ENCODE measurements at regions not wholly inside any gene's neighbourhood (a gene's known extent, or its start where the extent isn't known, plus 50 kb on each side); places are given as distances from the start of the nearest gene placed in this dataset.

DNA sequence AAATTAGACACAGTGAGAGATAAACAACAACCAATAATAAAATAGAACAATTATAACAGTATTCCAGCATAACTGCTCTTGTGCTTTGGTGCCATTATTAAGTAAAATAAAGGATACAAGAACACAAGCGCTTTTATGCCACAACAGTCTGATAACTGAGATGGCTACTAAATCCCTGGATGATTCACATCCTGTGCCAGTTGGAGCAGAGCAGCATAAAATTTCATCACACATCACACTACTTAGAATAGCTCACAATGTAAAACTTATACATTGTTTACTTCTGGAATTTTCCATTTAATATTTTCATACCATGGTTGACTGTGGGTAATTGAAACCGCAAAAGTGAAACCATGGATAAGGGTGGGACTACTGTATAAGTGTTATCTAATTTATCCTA is 399.9 kb upstream of the CNKSR2 start:
- H3K4me1 ChIP-seq: no peaks in the 10 kb centered on the region
- no peaks in the 10 kb centered on the region for H3K9me3 ChIP-seq
- no peaks in the 10 kb centered on the region for H3K27me3 ChIP-seq (replicated peaks in 1 of 7)
- H3K36me3 ChIP-seq: no peaks in the 10 kb centered on the region
- 76 to 96% (median 93%) methylated on average over 2 of the region's 2 CpGs for WGBS, 5 donors
- no peak for DNase-seq
- no peak overlapping the region for H3K4me3 ChIP-seq
- H3K27ac ChIP-seq: no peak overlapping the region
- TF ChIP-seq POLR2AphosphoS5 (IDR thresholded peaks at IDR 0.05) (no peak), POLR2A (IDR thresholded peaks at IDR 0.05) (no peak)
- TF ChIP-seq, protein P1, sequence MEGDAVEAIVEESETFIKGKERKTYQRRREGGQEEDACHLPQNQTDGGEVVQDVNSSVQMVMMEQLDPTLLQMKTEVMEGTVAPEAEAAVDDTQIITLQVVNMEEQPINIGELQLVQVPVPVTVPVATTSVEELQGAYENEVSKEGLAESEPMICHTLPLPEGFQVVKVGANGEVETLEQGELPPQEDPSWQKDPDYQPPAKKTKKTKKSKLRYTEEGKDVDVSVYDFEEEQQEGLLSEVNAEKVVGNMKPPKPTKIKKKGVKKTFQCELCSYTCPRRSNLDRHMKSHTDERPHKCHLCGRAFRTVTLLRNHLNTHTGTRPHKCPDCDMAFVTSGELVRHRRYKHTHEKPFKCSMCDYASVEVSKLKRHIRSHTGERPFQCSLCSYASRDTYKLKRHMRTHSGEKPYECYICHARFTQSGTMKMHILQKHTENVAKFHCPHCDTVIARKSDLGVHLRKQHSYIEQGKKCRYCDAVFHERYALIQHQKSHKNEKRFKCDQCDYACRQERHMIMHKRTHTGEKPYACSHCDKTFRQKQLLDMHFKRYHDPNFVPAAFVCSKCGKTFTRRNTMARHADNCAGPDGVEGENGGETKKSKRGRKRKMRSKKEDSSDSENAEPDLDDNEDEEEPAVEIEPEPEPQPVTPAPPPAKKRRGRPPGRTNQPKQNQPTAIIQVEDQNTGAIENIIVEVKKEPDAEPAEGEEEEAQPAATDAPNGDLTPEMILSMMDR (IDR thresholded peaks at IDR 0.05 in 8 of 11, conservative IDR thresholded peaks at IDR 0.05 in 3 of 11): no peak
- intact Hi-C loops (cut with DNase I; ENCODE audit: low total_unique reads): no loop called here

DNA sequence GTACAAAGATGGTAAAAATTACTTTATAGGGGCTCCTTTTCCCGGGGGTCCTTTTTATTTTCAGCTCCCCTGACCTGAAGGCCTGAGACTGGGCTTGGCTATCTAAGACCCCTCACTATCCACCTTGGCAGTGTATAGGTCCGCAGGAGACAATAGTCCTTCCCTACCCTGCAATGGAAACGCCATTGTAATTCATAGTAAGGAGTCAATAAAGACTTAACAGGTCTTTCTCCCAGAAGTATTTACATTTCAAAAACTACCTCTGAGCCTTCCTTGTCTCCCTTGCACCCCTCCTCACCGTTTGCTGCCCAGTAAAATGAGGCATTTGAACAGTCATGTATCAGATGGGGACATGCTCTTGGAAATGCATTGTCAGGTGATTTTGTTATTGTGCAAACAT is 401.2 kb upstream of the CNKSR2 start:
- Histone ChIP-seq H3K4me1 (no peaks in the 10 kb centered on the region), H3K9me3 (no peaks in the 10 kb centered on the region), H3K27me3 (replicated peaks in 1 of 7) (no peaks in the 10 kb centered on the region), H3K4me3 (no peak overlapping the region), H3K36me3 (no peaks in the 10 kb centered on the region), H3K27ac (no peak overlapping the region)
- TF ChIP-seq, protein P1 (IDR thresholded peaks at IDR 0.05 in 8 of 11, conservative IDR thresholded peaks at IDR 0.05 in 3 of 11): no peak
- no peak for TF ChIP-seq POLR2A (IDR thresholded peaks at IDR 0.05)
- 33 to 59% (median 41%) methylated on average over 4 of the region's 4 CpGs for WGBS, 5 donors
- DNase-seq: no peak
- intact Hi-C loops (cut with DNase I; ENCODE audit: low total_unique reads): no loop called here

DNA sequence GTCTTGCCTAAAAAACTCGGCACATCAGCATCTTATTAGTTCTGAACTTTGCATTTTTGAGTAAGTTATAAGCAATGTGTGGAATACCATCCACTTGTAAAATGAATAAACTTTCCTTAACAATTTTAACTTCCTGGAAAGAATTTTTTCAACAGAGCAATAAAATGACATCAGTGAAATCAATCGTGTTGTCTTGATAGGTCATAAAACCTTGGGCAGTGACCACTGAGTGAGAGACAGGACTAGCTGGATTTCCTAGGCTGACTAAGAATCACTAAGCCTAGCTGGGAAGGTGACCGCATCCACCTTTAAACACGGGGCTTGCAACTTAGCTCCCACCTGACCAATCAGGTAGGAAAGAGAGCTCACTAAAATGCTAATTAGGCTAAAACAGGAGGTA is 403.0 kb upstream of the CNKSR2 start:
- H3K27ac ChIP-seq: no peak overlapping the region
- TF ChIP-seq POLR2AphosphoS5 (IDR thresholded peaks at IDR 0.05): no peak
- TF ChIP-seq, protein P1 (IDR thresholded peaks at IDR 0.05 in 8 of 11, conservative IDR thresholded peaks at IDR 0.05 in 3 of 11): no peak
- no peak for TF ChIP-seq POLR2A (IDR thresholded peaks at IDR 0.05)
- no peaks in the 10 kb centered on the region for H3K36me3 ChIP-seq
- H3K27me3 ChIP-seq (replicated peaks in 1 of 7): no peaks in the 10 kb centered on the region
- H3K4me1 ChIP-seq: no peaks in the 10 kb centered on the region
- 58 to 76% (median 70%) methylated on average over 4 of the region's 4 CpGs for WGBS, 5 donors
- H3K4me3 ChIP-seq: no peak overlapping the region
- DNase-seq: no peak
- intact Hi-C loops (cut with DNase I; ENCODE audit: low total_unique reads): no loop called here
- no peaks in the 10 kb centered on the region for H3K9me3 ChIP-seq

DNA sequence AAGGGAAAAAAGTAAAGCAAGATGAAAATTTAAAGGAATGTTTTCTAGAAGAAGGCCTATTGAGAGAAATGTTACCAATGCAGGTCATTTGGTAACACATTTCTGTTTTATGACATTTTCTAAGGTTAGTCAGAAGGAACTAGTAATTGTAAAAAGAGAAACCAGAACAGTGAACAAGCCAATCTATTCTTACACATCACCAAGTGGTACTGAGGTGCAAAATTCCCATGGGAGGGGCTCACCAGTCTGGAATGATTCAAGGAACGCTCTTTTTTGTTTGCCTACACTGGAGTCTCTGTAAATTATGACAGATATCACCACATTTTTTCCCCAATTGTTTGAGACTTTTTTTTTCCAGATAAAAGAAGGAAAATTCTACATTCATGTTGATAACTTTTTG is 404.7 kb upstream of the CNKSR2 start:
- no peaks in the 10 kb centered on the region for H3K4me1 ChIP-seq
- TF ChIP-seq, protein P1 (IDR thresholded peaks at IDR 0.05 in 8 of 11, conservative IDR thresholded peaks at IDR 0.05 in 3 of 11): no peak
- TF ChIP-seq POLR2A (IDR thresholded peaks at IDR 0.05) (no peak), POLR2AphosphoS5 (IDR thresholded peaks at IDR 0.05) (no peak)
- no peaks in the 10 kb centered on the region for H3K9me3 ChIP-seq
- intact Hi-C loops (cut with DNase I; ENCODE audit: low total_unique reads): no loop called here
- no peak overlapping the region for H3K4me3 ChIP-seq
- 41 to 64% (median 52%) methylated on average over 1 of the region's 1 CpG for WGBS, 5 donors
- no peaks in the 10 kb centered on the region for H3K36me3 ChIP-seq
- DNase-seq: no peak
- no peak overlapping the region for H3K27ac ChIP-seq
- H3K27me3 ChIP-seq (replicated peaks in 1 of 7): no peaks in the 10 kb centered on the region

Data from spleen (tissue), 11 donors.